Ishikawa (cell line): ENCODE measurements at regions not wholly inside any gene's neighbourhood (a gene's known extent, or its start where the extent isn't known, plus 50 kb on each side); places are given as distances from the start of the nearest gene placed in this dataset.

Experiments used
- CEBPB ChIP-seq: IDR thresholded peaks from 2 replicates; pipeline ENCODE4 v1.6.1; 2012
- CREB1 ChIP-seq: IDR thresholded peaks from 2 replicates; pipeline ENCODE4 v1.6.1; 2012; ENCODE audit warnings: low read depth
- EGR1 ChIP-seq: IDR thresholded peaks from 2 replicates; pipeline ENCODE4 v1.6.1; 2012
- EP300 ChIP-seq: IDR thresholded peaks from 2 replicates; pipeline ENCODE4 v1.6.1; 2012; ENCODE audit warnings: borderline replicate concordance
- FOXM1 ChIP-seq: IDR thresholded peaks from 2 replicates; pipeline ENCODE4 v1.6.1; 2012; ENCODE audit warnings: low read depth, borderline replicate concordance
- NFIC ChIP-seq: IDR thresholded peaks from 2 replicates; pipeline ENCODE4 v1.6.1; 2012
- RAD21 ChIP-seq: IDR thresholded peaks from 2 replicates; pipeline ENCODE4 v1.6.1; 2012; ENCODE audit warnings: low read depth
- TAF1 ChIP-seq: IDR thresholded peaks from 2 replicates; pipeline ENCODE4 v1.6.1; 2012; ENCODE audit warnings: low read depth, mild to moderate bottlenecking
- TCF12 ChIP-seq: IDR thresholded peaks from 2 replicates; pipeline ENCODE4 v1.6.1; 2012; ENCODE audit warnings: low read depth
- TEAD4 ChIP-seq: IDR thresholded peaks from 2 replicates; pipeline ENCODE4 v1.6.1; 2012
- YY1 ChIP-seq: IDR thresholded peaks from 2 replicates; pipeline ENCODE4 v1.6.1; 2012; ENCODE audit warnings: low read depth
- ZBTB7A ChIP-seq: IDR thresholded peaks from 2 replicates; pipeline ENCODE4 v1.6.1; 2012; ENCODE audit warnings: low read depth
- TF ChIP-seq, protein P1 (sequence below): IDR thresholded peaks from 2 replicates; pipeline ENCODE4 v1.6.1; 2012; ENCODE audit warnings: low read depth, mild to moderate bottlenecking
- TF ChIP-seq, protein P2 (sequence below): IDR thresholded peaks from 2 replicates; pipeline ENCODE4 v1.6.1; 2012
- TF ChIP-seq, protein P3 (sequence below): IDR thresholded peaks from 2 replicates; pipeline ENCODE4 v1.6.1; 2012

DNA sequence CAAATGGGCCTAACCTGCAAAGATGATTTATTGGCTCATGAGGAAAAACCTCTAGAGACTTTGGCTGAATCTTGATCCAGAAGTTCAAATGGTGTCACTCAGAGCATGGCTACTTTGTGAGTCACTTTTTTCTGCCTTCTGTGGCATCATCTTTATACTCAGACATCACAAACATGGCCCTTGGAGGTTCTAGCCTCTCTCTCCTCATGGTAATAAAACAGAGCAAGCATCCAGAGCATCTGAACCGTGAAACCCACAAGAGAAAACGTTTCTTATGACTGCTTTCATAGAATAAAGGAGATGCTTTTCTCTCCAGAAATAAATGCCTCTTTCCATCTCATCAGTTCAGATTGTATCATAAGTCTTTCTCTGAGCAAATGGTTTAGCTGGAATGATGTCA lies 780.3 kb downstream of the KCTD16 start:
- TF ChIP-seq YY1 (no peak), EGR1 (no peak), NFIC (no peak), CEBPB (no peak), FOXM1 (no peak), TEAD4 (no peak), CREB1 (no peak)

DNA sequence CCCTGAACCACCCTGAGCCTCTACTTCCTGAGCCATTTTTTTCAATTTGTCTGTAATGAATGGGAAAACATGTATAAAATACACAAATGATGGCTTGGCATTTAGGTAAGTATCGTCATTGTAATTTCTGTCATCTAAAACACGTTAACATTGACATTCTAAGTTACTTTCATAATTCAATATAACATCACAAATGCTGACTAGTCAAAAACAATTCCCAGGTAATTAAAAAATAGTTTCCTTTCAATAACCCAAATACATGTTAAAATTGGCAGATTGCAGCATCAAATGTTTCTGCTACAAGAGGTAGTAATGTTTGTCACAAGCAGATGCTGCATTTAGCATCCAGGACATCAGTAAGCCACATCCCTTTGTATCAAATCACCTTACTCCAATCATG lies 776.4 kb downstream of the KCTD16 start:
- no peak for TF ChIP-seq FOXM1
- no peak for TF ChIP-seq TEAD4
- TF ChIP-seq, protein P1, sequence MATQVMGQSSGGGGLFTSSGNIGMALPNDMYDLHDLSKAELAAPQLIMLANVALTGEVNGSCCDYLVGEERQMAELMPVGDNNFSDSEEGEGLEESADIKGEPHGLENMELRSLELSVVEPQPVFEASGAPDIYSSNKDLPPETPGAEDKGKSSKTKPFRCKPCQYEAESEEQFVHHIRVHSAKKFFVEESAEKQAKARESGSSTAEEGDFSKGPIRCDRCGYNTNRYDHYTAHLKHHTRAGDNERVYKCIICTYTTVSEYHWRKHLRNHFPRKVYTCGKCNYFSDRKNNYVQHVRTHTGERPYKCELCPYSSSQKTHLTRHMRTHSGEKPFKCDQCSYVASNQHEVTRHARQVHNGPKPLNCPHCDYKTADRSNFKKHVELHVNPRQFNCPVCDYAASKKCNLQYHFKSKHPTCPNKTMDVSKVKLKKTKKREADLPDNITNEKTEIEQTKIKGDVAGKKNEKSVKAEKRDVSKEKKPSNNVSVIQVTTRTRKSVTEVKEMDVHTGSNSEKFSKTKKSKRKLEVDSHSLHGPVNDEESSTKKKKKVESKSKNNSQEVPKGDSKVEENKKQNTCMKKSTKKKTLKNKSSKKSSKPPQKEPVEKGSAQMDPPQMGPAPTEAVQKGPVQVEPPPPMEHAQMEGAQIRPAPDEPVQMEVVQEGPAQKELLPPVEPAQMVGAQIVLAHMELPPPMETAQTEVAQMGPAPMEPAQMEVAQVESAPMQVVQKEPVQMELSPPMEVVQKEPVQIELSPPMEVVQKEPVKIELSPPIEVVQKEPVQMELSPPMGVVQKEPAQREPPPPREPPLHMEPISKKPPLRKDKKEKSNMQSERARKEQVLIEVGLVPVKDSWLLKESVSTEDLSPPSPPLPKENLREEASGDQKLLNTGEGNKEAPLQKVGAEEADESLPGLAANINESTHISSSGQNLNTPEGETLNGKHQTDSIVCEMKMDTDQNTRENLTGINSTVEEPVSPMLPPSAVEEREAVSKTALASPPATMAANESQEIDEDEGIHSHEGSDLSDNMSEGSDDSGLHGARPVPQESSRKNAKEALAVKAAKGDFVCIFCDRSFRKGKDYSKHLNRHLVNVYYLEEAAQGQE, result no peak
- no peak for TF ChIP-seq CEBPB
- TF ChIP-seq TCF12, result no peak
- TF ChIP-seq YY1, result no peak
- TF ChIP-seq, protein P2, sequence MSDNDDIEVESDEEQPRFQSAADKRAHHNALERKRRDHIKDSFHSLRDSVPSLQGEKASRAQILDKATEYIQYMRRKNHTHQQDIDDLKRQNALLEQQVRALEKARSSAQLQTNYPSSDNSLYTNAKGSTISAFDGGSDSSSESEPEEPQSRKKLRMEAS, result no peak
- TF ChIP-seq TAF1, result no peak
- TF ChIP-seq EGR1, result no peak

DNA sequence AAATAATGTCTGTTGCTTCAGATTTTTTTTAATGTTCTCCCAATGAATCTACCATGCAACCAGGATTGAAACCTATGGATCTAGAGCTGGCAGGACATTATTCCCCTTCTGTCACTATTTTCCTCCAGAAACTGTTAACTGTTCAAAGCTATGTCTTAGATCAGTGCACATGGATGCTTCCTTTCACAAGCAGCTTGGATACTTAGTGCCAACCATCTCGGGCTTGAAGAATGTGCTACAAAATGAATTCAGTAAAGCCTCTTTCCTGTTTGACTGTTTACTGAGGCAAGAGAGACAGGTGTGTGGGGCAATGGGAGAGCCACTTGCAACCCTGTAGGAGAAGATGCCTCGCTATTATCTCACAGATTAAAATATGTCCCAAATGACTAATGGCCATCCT lies 774.8 kb downstream of the KCTD16 start:
- TF ChIP-seq EP300, result no peak
- TF ChIP-seq EGR1, result no peak
- TF ChIP-seq RAD21, result no peak
- TF ChIP-seq NFIC, result no peak
- TF ChIP-seq FOXM1, result no peak
- TF ChIP-seq, protein P2, result no peak
- TF ChIP-seq, protein P1, result no peak
- TF ChIP-seq TAF1, result no peak
- TF ChIP-seq TCF12, result no peak
- TF ChIP-seq, protein P3, sequence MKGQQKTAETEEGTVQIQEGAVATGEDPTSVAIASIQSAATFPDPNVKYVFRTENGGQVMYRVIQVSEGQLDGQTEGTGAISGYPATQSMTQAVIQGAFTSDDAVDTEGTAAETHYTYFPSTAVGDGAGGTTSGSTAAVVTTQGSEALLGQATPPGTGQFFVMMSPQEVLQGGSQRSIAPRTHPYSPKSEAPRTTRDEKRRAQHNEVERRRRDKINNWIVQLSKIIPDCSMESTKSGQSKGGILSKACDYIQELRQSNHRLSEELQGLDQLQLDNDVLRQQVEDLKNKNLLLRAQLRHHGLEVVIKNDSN, result no peak
- TF ChIP-seq ZBTB7A, result no peak
- TF ChIP-seq TEAD4, result no peak
- no peak for TF ChIP-seq YY1
- no peak for TF ChIP-seq CREB1
- TF ChIP-seq CEBPB, result no peak

DNA sequence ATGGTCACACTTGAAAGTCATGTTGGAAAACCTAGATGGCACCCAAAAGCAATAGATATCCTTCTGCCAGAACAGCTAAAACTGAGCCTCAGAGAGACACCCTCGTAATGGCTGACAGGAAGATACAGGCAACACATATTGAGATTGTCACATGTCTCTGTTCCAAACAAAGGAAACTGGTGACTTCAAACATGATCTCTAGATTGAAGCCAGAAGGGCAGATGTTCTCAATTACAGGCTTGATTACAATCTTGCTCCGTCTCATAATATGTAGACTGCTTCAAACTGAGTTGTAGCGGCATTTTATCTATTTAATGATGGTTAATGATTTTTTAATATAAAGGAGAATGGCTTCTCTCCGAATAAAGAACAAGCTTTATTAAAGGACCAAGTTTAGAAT lies 774.3 kb downstream of the KCTD16 start:
- TF ChIP-seq TCF12, result no peak
- TF ChIP-seq RAD21, result no peak
- TF ChIP-seq EGR1, result no peak
- TF ChIP-seq TAF1, result no peak
- TF ChIP-seq, protein P1, result no peak
- TF ChIP-seq, protein P2, result no peak
- no peak for TF ChIP-seq TEAD4
- TF ChIP-seq, protein P3, result no peak
- no peak for TF ChIP-seq EP300
- no peak for TF ChIP-seq CEBPB
- TF ChIP-seq YY1, result no peak
- TF ChIP-seq FOXM1, result no peak
- no peak for TF ChIP-seq ZBTB7A
- TF ChIP-seq NFIC, result no peak
- no peak for TF ChIP-seq CREB1

DNA sequence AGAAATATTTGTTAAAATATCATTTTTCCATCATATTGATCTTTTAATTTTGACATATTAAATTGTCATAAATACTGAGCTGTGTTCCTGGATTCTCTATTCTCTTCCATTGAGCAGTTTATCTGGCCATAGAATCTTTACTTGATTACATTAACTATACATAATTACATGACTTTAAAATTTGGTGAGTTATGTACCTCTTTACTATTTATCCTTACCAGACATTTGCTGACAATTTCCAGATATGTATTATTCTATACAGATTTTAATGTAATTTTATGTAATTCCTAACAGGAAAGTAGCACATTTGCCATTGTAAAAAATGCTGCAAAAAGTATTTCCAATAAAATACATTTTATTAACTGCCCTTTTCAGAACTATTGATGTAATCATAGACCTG lies 770.3 kb downstream of the KCTD16 start:
- no peak for TF ChIP-seq EGR1
- TF ChIP-seq RAD21, result no peak
- TF ChIP-seq CEBPB, result no peak
- no peak for TF ChIP-seq ZBTB7A
- TF ChIP-seq, protein P1, result no peak
- no peak for TF ChIP-seq TCF12
- no peak for TF ChIP-seq TAF1
- TF ChIP-seq EP300, result no peak
- TF ChIP-seq TEAD4, result no peak
- TF ChIP-seq YY1, result no peak
- TF ChIP-seq, protein P2, result no peak
- TF ChIP-seq, protein P3, result no peak
- no peak for TF ChIP-seq NFIC
- TF ChIP-seq FOXM1, result no peak
- no peak for TF ChIP-seq CREB1
